NCI-H2107 treated with DMSO at 0.1 percent for 48 hours (cell line): ENCODE measurements at regions not wholly inside any gene's neighbourhood (a gene's known extent, or its start where the extent isn't known, plus 50 kb on each side); places are given as distances from the start of the nearest gene placed in this dataset.

ENCODE experiments used
- DNase-seq: peaks from one replicate; lab custom pipeline; 2025; ENCODE audit not compliant: unreplicated experiment; lab: John Stamatoyannopoulos, UW

DNA sequence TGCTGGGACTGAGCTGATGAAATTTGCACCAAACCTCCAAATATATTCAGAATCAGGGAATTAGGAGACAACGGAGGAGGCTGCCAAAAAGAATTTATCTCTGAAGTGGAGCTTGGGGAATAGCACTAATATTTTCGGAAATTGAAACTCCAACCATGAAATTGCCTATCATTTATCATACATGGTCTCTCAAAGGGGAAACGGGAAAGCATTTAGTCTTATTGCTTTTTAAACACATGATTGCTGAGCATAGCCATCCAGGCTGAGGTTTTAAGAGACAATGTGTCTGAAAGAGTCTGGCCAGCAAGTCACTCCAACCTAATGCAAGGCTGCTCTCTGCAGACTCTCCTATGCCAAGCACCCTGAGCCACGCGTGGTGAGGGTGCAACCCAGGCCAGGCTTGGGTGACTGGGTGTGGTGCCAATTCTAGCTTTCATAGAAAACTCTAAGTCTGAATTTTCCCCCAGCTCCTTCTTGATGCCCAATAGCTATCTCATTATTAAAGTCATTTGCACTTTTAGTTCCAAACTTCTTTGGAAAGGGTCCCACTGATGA is 200.2 kb downstream of the RPLP1 start:
- no peak for DNase-seq

DNA sequence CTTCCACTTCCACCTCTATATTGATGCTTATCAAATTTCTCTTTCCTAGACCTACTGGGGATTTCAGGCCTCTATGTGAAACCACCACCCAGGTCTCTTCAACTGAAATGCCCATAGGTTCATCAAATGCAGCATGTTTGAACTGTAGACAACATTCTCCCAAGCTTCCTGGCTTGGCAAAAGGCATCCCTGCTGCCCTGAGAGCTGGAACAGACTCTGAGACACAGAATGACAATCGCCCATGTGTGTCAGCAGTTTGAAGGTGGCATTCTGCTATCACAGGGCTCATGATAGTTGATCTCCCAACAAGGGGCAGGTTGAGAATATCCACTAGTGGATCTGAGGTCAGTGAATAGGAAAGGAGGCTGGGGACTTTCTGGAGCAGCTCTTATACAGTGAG is 200.7 kb downstream of the RPLP1 start:
- DNase-seq: no peak

DNA sequence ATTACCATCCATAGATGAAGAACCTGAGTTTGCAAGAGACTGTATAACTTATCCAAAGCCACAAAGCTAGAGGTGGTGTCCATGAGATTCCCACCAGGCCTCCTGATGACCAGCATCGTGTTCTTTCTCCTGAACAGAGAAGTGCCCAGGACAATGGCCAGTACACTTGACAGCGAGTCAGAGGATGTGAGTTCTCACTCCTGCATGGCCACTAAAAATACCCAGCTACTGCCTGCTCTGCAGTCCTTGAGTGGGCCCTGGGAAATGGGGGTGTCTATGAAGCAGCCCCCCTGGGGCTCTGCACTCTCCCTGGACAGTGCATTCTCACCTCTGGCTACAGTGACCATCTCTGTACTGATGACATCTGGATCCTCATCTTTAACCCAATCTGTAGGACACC is 201.2 kb downstream of the RPLP1 start:
- DNase-seq: no peak

DNA sequence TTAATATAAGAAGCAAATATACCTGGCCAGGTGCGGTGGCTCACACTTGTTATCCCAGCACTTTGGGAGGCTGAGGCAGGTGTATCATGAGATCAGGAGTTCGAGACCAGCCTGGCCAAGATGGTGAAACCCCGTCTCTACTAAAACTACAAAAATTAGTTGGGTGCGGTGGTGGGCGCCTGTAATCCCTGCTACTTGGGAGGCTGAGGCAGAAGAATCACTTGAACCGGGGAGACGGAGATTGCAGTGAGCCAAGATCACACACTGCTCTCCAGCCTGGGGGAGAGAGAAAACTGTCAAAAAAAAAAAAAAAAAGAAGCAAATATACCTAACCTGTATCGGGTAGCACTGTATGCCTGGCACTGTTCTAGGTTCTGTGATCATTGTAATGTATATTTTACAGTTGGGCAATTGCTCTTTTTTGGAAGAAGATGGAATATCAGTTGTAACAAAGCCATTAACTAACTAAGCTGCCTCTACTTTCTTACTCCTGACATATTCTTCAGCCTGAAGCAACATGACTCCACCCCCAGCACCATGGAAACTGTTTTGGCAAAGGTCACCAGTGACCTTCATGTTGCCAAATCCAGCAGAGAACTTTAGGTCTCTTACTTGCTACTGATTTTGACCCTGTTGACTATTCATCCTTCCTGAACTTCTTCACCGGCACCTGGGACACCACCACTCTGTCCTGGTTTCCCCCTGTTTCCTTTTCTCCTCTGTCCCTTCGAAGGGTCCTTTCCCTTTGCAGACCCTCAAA is 203.8 kb downstream of the RPLP1 start:
- DNase-seq: no peak

DNA sequence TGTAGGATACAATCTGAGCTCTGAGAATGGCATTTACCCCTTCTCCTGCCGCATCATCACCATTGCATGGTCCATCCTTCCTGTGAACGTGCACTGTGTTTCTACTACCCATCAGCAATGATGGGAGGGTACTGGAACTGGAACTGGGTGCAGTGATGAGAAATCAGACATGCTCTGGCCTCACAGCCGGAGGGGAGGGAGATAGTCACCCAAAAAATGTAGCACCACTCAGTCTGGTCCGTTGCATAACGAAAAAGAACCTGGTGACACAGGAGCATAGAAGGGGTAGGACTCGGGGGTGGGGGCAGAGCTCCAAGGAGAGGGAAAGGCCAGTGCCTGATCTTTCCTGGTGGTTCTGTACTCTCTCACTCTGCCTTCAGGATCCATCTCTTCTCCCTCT is 205.0 kb downstream of the RPLP1 start:
- DNase-seq: no peak

DNA sequence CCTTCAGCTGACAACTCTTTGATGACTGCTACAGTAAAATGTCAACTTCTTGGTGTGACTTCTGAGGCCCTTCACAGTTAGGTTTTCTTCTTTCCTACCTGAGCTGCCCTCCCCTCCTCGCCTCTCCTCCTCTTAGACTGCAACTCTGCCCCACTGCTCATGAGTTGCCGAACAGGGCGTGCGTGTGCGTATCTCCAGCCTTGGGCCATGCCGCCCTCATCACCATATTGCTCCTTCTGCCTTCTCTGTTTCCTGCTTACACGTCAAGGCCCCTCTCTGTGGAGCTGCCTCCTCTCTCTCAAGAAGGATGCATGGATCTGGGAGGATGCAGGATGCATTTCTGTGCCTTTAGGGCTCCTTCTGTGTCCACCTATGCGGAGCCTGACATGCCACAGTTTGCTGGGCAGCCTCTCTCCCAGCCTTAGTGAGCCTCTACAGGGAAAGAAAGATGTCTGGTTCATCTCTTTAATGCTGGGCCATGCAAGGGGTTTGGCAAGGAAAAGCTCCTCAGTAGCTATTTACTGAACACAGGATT is 205.9 kb downstream of the RPLP1 start:
- DNase-seq: no peak

DNA sequence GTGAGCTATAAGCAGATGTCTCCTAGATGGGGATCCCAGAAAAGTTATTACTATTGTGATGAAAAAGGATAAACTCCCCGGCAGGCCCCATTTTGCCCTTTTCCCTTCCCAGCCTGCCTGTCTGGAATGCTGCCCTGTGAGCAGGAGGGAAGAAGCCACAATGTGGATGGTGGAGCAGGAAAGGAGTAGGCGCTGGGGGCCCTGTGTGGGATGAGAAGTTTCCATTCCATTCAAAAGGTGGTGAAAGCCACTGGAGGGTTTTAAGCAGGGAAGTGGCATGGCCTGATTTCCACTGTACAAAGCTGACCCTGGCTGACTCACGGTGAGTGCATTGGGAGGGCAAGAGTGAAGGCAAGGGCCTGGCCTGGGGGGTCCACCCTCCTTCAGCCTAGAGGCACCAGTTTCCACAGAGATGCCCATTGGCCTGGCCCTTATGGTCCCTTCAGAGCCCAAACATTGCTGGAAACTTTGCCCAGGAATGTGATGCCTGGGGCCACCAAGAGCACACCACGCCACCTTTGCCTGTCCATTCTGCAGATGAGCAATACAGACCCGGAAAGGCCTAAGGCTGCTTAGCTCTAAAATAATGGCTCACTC is 206.9 kb downstream of the RPLP1 start:
- no peak for DNase-seq

DNA sequence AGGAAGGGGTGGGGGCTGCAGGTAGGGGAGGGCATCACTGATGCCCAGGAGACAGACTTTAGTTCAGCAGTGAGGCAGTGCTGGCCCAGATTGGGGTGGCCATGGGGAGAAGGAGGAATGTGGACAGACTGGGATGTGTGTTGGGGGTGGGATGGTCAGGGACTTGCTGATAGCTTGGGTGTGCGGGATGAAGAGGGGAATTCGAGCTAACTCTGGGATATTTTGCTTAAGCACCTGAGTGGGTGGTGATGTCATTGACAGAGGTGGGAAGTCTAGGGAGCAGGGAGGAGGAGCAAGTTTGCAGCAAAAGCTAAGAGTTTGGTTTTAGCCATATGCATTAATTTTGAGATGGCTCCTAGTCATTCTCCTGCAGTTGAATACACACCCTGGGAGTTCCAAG is 207.5 kb downstream of the RPLP1 start:
- DNase-seq: no peak

DNA sequence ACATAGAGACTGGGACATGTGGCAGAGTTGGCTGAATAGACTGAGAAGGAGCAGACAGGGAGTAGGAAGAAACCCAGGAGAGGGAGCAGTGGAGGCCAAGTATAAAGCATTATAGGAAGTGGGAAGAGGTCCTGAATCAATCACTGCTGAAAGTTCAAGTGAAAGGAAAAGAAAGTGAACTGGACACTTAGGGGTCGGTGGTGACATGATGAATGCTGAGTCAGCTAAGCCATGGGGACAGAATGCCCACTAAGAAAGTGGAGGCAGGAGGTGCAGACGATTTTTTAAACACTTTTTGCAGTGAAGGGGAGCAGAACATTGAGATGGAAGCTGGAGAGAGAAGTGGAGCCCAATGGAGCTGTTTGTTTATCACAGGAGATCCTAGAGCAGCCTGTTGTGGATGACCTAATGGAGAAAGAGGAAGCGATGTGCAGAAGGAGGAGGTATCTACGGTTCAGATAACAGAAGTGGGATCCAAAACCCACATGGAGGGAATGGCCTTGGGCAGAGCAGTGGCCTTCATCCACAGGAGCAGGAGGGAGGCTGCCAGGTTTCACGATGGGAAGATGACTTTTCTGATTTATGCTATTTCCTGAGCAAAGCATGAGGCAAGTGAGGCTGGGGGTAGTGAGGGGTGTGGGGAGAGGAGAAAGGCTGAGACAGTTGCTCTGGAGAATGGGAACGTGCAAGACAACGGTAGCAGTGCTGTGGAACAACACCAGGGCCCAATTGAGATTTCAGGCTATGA is 208.2 kb downstream of the RPLP1 start:
- DNase-seq: no peak

DNA sequence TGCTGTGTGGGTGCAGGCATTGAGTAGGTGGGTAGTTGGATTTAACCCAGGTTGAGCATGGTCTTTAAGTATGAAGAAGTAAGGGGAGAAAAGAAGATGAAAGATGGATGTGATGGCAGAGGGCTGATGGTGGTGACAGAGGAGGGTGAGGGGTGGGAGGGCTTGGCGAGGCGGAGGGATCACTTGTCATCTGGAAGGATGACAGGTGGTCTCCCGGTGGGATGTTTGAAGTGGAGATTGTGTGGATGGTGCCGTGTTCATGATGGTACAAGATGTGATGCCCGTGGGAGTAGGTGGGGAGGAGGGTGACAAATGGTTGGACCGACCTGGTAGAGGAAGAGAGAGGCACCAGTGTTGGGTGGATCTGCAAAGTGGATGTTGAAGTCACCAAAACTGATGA is 208.8 kb downstream of the RPLP1 start:
- DNase-seq: no peak

DNA sequence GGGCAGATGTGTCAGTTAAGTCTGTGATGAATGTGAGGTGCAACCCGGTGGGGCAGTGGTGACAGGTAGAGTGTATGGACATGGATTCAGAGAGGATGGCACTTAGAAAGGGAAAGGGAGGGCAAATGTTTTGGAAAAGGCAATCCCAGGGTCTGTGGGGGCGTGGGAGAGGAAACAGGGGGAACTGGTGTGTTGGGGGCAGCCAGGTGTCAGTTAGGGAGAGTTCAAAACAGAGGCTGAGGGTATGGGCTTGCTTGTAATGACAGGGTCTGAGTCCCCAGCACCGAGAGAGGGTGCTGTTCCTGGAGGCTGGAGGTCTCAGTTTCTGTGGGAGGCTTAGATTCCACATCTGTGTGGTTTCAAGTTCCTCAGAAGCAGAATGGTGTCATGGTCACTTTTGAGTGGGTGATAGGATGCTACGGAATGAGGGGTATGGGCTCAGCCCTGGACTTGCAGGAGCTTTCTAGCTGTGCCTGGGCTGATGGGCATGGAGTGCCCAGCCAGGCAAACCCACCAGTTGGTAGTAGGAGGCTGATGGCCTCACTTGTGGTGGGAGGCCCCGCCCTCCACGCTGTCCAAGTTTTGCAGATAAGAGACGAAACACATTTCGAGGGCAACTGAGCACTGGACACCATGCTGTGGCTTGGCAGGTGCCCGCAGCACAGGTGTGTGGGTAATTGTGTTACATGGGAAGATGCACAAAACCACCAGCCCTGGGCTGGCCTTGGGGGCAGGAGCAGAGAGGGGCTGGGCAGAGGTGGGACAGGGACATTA is 209.4 kb downstream of the RPLP1 start:
- no peak for DNase-seq

DNA sequence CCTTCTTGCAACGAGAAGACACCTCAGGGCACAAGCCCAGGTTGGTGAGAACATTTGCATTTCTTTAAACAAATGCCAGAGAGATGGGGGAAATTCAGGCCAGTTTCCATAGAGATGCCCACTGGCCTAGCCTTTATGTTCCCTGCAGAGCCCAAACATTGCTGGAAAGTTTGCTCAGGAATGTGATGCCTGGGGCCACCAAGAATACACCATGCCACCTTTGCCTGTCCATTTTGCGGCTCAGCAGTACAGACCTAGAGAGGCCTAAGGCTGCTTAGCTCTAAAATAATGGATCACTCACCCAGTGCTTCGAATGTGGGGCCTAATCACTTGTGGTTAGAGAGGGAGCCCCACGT is 210.0 kb downstream of the RPLP1 start:
- no peak for DNase-seq

DNA sequence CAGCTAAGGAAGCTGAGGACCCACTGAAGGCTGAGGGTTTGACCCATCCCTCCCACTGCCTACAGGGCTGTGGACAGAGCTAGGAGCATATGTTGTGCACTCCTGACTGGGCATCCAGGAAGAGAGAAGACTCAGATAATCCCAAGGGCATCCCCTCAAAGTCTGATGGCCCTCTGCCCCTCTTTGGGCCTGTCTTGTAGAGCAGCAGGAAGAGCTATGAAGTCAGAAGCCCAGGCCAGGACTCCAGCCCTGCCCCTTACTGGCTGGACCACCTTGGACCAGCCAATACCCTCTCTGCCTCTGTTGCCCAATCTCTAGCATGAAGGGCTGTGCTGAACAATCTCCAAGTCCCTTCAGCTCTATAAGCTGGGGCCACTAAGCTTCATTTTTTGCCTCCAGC is 210.8 kb downstream of the RPLP1 start:
- no peak for DNase-seq

DNA sequence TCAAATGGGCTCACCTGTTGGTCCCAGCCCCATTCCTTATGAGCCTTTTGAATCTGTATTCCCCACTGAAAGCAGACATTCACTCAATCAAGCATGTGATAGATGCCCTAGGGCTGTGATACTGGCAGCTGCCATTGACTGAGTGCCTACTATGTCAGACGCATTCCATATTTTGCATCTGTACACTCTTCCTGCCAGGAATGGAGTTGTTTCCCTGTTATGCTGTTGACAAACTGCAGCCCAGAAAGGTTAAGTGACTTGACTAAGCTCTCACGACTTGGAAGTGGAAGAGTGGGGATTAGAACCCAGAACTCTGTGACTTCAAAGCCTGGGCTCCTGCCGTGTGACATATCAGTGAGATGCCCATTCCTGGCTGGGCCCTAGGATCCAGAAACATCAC is 211.4 kb downstream of the RPLP1 start:
- DNase-seq: no peak

DNA sequence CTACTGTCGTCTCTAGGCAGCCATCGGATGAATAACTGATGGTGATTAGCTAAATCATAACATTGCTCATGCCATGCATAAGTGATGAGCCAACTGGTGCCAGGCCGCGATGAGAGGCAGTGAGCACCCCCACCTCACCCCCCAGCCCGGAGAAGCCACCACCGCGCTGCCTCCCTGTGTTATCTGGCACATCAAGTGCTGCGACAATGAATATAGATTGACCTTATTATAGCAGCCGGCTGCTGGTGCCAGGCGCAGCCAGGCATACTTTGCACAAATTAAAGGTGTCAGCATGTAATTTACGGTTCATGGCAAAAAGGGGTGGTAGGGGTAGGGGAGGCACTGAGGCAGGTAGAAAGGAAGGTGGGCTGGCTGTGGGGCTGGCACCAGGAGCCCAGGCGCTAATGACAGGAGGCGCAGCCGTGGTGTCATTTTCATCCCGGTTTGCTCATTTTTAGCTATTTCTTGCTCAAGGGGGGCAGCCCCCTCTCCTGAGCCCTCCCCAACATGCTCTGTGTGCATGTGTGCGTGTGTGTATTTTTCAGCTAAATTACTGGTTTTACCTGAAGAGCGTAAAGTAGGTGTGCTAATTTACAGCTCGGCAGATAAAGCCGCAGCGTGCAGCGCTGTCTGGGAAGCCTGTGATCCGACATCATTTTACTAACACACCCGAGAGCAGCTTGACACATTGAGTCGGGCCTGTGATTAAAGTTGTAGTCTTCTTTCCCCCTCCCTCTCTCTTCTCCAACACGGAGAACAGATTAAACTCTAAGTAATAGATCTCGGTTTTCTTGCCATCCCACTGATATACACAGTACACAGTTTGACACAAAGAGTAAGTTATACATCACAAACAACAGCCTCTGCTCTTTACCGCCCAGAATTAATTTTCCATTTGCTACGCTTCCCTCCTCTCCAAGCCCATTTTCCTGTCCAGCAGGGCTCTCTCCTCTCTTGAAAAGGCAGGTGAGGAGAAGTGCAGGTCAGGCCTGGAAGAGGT is 212.3 kb downstream of the RPLP1 start:
- DNase-seq: no peak

DNA sequence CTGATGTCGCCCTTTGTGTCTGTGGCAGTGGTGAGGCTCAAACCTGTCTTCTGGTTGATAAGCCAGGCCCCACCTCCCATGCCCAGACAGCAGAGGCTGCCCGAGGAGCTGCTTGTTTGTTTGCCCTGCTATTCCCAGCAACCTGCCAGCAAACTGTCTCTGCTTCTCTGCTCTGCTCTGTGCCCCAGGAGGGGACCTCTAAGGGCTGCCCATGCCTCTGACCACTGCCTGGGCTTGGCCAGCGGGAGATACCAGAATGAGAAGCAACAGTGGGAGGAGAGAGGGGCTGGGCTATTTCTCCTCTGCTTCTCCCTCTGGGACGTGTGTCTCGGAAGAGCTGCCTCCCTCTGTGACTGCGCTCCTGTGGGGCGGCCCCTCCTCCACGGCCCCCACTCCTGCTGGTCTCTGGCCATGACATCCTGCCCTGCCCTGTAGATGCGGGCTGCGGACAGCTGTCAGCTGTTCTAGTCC is 213.1 kb downstream of the RPLP1 start:
- DNase-seq: peak; percentile 41

DNA sequence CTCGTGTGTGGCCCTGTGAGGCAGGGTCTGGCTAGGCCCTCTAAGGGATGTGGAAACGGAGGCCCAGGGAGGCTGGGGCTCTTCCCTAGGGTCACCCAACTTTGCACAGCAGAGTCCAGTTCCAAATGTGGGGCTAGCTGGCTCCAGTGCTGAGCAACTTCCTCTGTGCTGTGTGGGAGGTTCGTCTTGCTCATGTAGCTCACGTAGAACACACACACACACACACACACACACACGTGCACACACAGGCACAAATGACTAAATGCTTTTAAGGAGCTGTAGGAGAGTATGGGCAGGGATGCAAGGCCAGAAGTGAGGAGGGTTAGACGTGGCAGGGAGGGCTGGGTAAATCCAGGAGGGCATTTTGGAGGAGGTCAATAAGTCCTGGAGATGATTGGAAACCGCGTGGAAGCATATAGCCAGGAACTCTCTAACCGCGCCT is 213.8 kb downstream of the RPLP1 start:
- DNase-seq: no peak

DNA sequence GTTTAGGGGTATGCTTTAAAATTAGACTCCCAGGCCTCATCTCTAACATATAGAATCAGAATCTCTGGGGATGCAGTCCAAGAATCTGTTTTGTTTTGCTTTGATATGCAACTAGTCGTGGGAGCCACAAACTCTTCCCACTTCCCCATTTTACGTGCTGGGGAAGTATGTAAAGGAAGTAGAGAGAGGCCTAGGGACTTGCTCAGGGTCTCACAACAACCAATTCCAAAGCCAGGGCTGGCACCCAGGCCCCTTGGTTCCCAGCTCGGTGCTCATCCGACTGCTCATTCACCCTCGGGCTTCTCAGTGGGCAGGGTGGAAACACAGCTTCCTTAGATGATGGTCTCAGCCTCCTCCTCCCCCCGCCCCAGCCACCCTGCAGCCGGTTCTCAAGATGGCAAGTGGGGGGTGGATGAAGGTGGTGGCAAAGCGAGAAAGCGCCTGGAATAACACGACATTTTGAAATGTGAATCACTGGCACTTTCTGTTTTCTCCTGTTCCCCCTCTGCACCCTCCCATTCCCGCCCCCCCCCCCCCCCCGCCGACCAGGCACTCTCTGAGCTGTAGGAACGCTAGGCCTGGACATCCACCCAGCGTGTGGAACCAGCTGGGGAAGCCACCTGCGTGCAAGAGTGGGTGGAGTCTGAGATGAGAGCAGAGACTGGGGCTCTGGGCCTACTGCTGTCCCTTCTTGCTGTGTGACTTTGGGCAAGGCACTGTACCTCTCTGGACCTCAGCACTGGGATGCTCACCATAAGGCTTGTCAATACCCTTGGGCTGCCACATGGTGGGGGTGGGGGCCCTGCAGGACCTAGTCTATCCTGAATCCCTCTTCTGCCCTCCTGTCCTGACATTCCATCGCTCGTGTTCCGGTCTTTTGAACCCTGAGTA is 214.5 kb downstream of the RPLP1 start:
- no peak for DNase-seq
